SK-N-DZ (cell line): ENCODE measurements at regions not wholly inside any gene's neighbourhood (a gene's known extent, or its start where the extent isn't known, plus 50 kb on each side); places are given as distances from the start of the nearest gene placed in this dataset.
"Not testable (repeated sequence)": the region's sequence is repeated elsewhere in the genome, so short reads cannot be mapped to it uniquely, and the experiment has no call there.

Source experiments
- DNase-seq: peaks from one replicate; pipeline ENCODE4 v3.0.0-alpha.2; 2015; ENCODE audit warnings: low spot score

- no peak for DNase-seq
Measured at GRCh38 chr18:1394966-1395365, 490.3 kb downstream of the ADCYAP1 start.

- peak; percentile 78 for DNase-seq
Measured at GRCh38 chr18:1408376-1408775, 503.7 kb downstream of the ADCYAP1 start.

- DNase-seq, result no peak
Measured at GRCh38 chr18:1412655-1413322, 508.1 kb downstream of the ADCYAP1 start.

- DNase-seq, result peak; percentile 90
Measured at GRCh38 chr18:1413323-1413675, 508.6 kb downstream of the ADCYAP1 start.

- DNase-seq, result no peak
Measured at GRCh38 chr18:1416074-1416473, 511.4 kb downstream of the ADCYAP1 start.

GRCh38 chr18:1421502-1421901 lies 516.8 kb downstream of the ADCYAP1 start:
- DNase-seq, result no peak

GRCh38 chr18:1422634-1423033 lies 518.0 kb downstream of the ADCYAP1 start:
- no peak for DNase-seq

- no peak for DNase-seq
Measured at GRCh38 chr18:1425679-1426078, 521.0 kb downstream of the ADCYAP1 start.

- no peak for DNase-seq
Measured at GRCh38 chr18:1435487-1435886, 530.8 kb downstream of the ADCYAP1 start.

GRCh38 chr18:1436199-1436598 lies 531.5 kb downstream of the ADCYAP1 start:
- no peak for DNase-seq

GRCh38 chr18:1438458-1438910 lies 533.8 kb downstream of the ADCYAP1 start:
- no peak for DNase-seq

GRCh38 chr18:1438967-1439366 lies 534.3 kb downstream of the ADCYAP1 start:
- DNase-seq, result no peak

GRCh38 chr18:1444062-1444461 lies 539.4 kb downstream of the ADCYAP1 start:
- DNase-seq, result not testable (repeated sequence)

- no peak for DNase-seq
Measured at GRCh38 chr18:1446765-1447164, 542.1 kb downstream of the ADCYAP1 start.

GRCh38 chr18:1452821-1453220 lies 548.1 kb downstream of the ADCYAP1 start:
- no peak for DNase-seq

- no peak for DNase-seq
Measured at GRCh38 chr18:1455605-1456004, 550.9 kb downstream of the ADCYAP1 start.

- DNase-seq, result no peak
Measured at GRCh38 chr18:1458547-1458946, 553.9 kb downstream of the ADCYAP1 start.

GRCh38 chr18:1463981-1464380 lies 559.3 kb downstream of the ADCYAP1 start:
- DNase-seq, result no peak

- no peak for DNase-seq
Measured at GRCh38 chr18:1464444-1465217, 560.0 kb downstream of the ADCYAP1 start.

- DNase-seq, result no peak
Measured at GRCh38 chr18:1466035-1466434, 561.4 kb downstream of the ADCYAP1 start.

- no peak for DNase-seq
Measured at GRCh38 chr18:1467461-1467964, 562.8 kb downstream of the ADCYAP1 start.

GRCh38 chr18:1468550-1468949 lies 563.9 kb downstream of the ADCYAP1 start:
- no peak for DNase-seq

GRCh38 chr18:1475867-1476266 lies 571.2 kb downstream of the ADCYAP1 start:
- no peak for DNase-seq
